HCT116 (cell line): ENCODE measurements at regions not wholly inside any gene's neighbourhood (a gene's known extent, or its start where the extent isn't known, plus 50 kb on each side); places are given as distances from the start of the nearest gene placed in this dataset.

Experiments used
- ATAC-seq: fragments of 200-7000 bp; cut with Tn5 transposase; 2 replicates; pipeline ENCODE4 v1.9.1; 2020; ENCODE audit warnings: mild to moderate bottlenecking, moderate library complexity
- BruUV-seq: library from RNA; stranded (reverse); fragments of 400-500 nt; replicated peaks from 2 replicates; lab custom pipeline; 2021; lab: Mats Ljungman, UMichigan
- CTCF ChIA-PET: fragments of 300-600 bp; sonication (Branson Sonifier 250); formaldehyde crosslinking; loops from one replicate; lab custom pipeline; 2021; ENCODE audit warnings: antibody characterized with exemption; lab: Charles Lee
- POLR2A ChIA-PET: fragments of 300-600, 350-600 bp; sonication (Branson Sonifier 250); formaldehyde crosslinking; loops from one replicate; lab custom pipeline; 2021; ENCODE audit warnings: antibody characterized with exemption; lab: Charles Lee
- RAD21 ChIA-PET, 2 experiments: fragments of 300-600 bp; sonication (Branson Sonifier 250); formaldehyde crosslinking; loops; one replicate each; lab custom pipeline; 2023; ENCODE audit warnings: low total read pairs in 2 of 2; ENCODE audit not compliant: uncharacterized antibody in 2 of 2, unreplicated experiment in 2 of 2, low non-redundant PET in 1 of 2; lab: Charles Lee
- DNase-seq: peaks from one replicate; pipeline ENCODE4 v3.0.0-alpha.2; 2010; ENCODE audit warnings: low read depth, low spot score
- H2AFZ ChIP-seq: fragments of 200-600 bp; shearing (Covaris generic), sonication (generic); 2 replicates; pipeline ENCODE4 v1.6.1; 2017; ENCODE audit warnings: low read depth, mixed run types, mixed read lengths, antibody characterized with exemption, low read length; ENCODE audit not compliant: poor library complexity, severe bottlenecking
- H3K27ac ChIP-seq: 2 replicates; pipeline ENCODE4 v1.5.1; 2012; ENCODE audit warnings: low read depth, low read length
- H3K27me3 ChIP-seq: fragments of 200-600 bp; sonication (generic); 2 replicates; pipeline ENCODE4 v1.6.1; 2016; ENCODE audit warnings: mixed run types, low read length, mixed read lengths; ENCODE audit not compliant: insufficient read depth
- H3K36me3 ChIP-seq, 2 experiments: fragments of 200-500 bp in 1 of 2; fragments of 200-600 bp in 1 of 2; sonication (Bioruptor generic) in 1 of 2; sonication (generic) in 1 of 2; 2 replicates each; pipeline versions ENCODE4 v1.5.1 to v1.6.1; 2014 to 2016; ENCODE audit warnings: low read length in 2 of 2, inconsistent platforms in 1 of 2, mixed read lengths in 1 of 2, mixed run types in 1 of 2; ENCODE audit not compliant: insufficient read depth in 2 of 2, control insufficient read depth in 1 of 2
- H3K4me1 ChIP-seq, 2 experiments: fragments of 200-600 bp in 1 of 2; sonication (generic) in 1 of 2; 2 replicates each; pipeline versions ENCODE4 v1.5.1 to v1.6.1; 2012 to 2017; ENCODE audit warnings: low read length in 2 of 2, inconsistent platforms in 1 of 2, mild to moderate bottlenecking in 1 of 2, mixed read lengths in 1 of 2, mixed run types in 1 of 2, moderate library complexity in 1 of 2; ENCODE audit not compliant: insufficient read depth in 2 of 2, control insufficient read depth in 1 of 2
- H3K4me2 ChIP-seq: fragments of 200-600 bp; sonication (generic); 2 replicates; pipeline ENCODE4 v1.6.1; 2017; ENCODE audit warnings: mixed run types, low read length, mixed read lengths
- H3K4me3 ChIP-seq, 2 experiments: fragments of 200-600 bp in 1 of 2; sonication (generic) in 1 of 2; replicated peaks in 1 of 2; 2 replicates each; pipeline ENCODE4 v1.5.1; 2011 to 2016; ENCODE audit warnings: low read length in 2 of 2, control low read depth in 1 of 2, low read depth in 1 of 2, mild to moderate bottlenecking in 1 of 2, mixed read lengths in 1 of 2, mixed run types in 1 of 2
- H3K79me2 ChIP-seq: fragments of 200-600 bp; sonication (generic); 2 replicates; pipeline ENCODE4 v1.6.1; 2017; ENCODE audit warnings: mild to moderate bottlenecking, mixed run types, low read length, moderate library complexity, mixed read lengths; ENCODE audit not compliant: insufficient read depth
- H3K9ac ChIP-seq: fragments of 200-600 bp; sonication (generic); 2 replicates; pipeline ENCODE4 v1.6.1; 2016; ENCODE audit warnings: low read length, mixed read lengths
- H3K9me2 ChIP-seq: fragments of 200-600 bp; sonication (generic), shearing (Covaris generic); 2 replicates; pipeline ENCODE4 v1.6.1; 2017; ENCODE audit warnings: mixed run types, mild to moderate bottlenecking, moderate library complexity; ENCODE audit not compliant: insufficient read depth
- H3K9me3 ChIP-seq, 2 experiments: fragments of 200-500 bp in 1 of 2; fragments of 200-600 bp in 1 of 2; sonication (Bioruptor generic) in 1 of 2; sonication (generic) in 1 of 2; 2 replicates each; pipeline ENCODE4 v1.6.1; 2014 to 2017; ENCODE audit warnings: low read length in 2 of 2, mixed read lengths in 2 of 2, inconsistent platforms in 1 of 2, low read depth in 1 of 2, mild to moderate bottlenecking in 1 of 2, mixed run types in 1 of 2, moderate library complexity in 1 of 2; ENCODE audit not compliant: control insufficient read depth in 1 of 2, insufficient read depth in 1 of 2
- H4K20me1 ChIP-seq: fragments of 200-600 bp; sonication (generic), shearing (Covaris generic); 2 replicates; pipeline ENCODE4 v1.6.1; 2017; ENCODE audit warnings: mixed run types, mild to moderate bottlenecking, moderate library complexity; ENCODE audit not compliant: insufficient read depth
- CBX3 ChIP-seq: IDR thresholded peaks from 2 replicates; pipeline ENCODE4 v1.6.1; 2012; ENCODE audit warnings: low read depth
- CEBPB ChIP-seq: IDR thresholded peaks from 2 replicates; pipeline ENCODE4 v1.6.1; 2012; ENCODE audit warnings: low read depth
- EGR1 ChIP-seq: IDR thresholded peaks from 2 replicates; pipeline ENCODE4 v1.6.1; 2012; ENCODE audit warnings: low read depth
- ELF1 ChIP-seq: IDR thresholded peaks from 2 replicates; pipeline ENCODE4 v1.6.1; 2012; ENCODE audit warnings: low read depth, borderline replicate concordance
- EZH2 ChIP-seq: fragments of 200-600 bp; sonication (generic); IDR thresholded peaks from 2 replicates; pipeline ENCODE4 v1.6.1; 2017; ENCODE audit warnings: antibody characterized with exemption, mixed run types
- FOSL1 ChIP-seq: IDR thresholded peaks from 2 replicates; pipeline ENCODE4 v1.6.1; 2012; ENCODE audit warnings: low read depth
- JUND ChIP-seq: IDR thresholded peaks from 2 replicates; pipeline ENCODE4 v1.6.1; 2012
- POLR2AphosphoS5 ChIP-seq: IDR thresholded peaks from 2 replicates; pipeline ENCODE4 v1.6.1; 2011; ENCODE audit warnings: mild to moderate bottlenecking, low read depth, low read length, moderate library complexity
- RAD21 ChIP-seq: IDR thresholded peaks from 2 replicates; pipeline ENCODE4 v1.6.1; 2012; ENCODE audit warnings: low read depth, mild to moderate bottlenecking
- SIN3A ChIP-seq: IDR thresholded peaks from 2 replicates; pipeline ENCODE4 v1.6.1; 2012; ENCODE audit warnings: low read depth
- SRF ChIP-seq: IDR thresholded peaks from 2 replicates; pipeline ENCODE4 v1.6.1; 2012; ENCODE audit warnings: low read depth
- TCF7L2 ChIP-seq: IDR thresholded peaks from 2 replicates; pipeline ENCODE4 v1.7.0; 2011; ENCODE audit warnings: borderline replicate concordance, inconsistent platforms; ENCODE audit not compliant: insufficient read depth, insufficient read length; ENCODE audit errors: extremely low read depth
- YY1 ChIP-seq: IDR thresholded peaks from 2 replicates; pipeline ENCODE4 v1.6.1; 2011; ENCODE audit warnings: low read length, low read depth, moderate library complexity, mild to moderate bottlenecking; ENCODE audit not compliant: insufficient replicate concordance; ENCODE audit errors: extremely low read depth
- ZFX ChIP-seq: fragments of 450-650 bp; IDR thresholded peaks from 2 replicates; pipeline ENCODE4 v1.6.1; 2017
- ZNF274 ChIP-seq: fragments of 200-500 bp; sonication (Bioruptor generic); IDR thresholded peaks from 2 replicates; pipeline ENCODE4 v1.6.1; 2014; ENCODE audit warnings: mild to moderate bottlenecking, low read depth, low read length, inconsistent platforms
- intact Hi-C: fragments of 100-400 bp; cut with micrococcal nuclease; formaldehyde crosslinking; loops from 2 replicates; pipeline ENCODE4 v1.10.0; 2022
- TF ChIP-seq, protein P1 (sequence below), 3 experiments: fragments of 200-600 bp in 1 of 3; sonication (generic) in 1 of 3; IDR thresholded peaks in 2 of 3; conservative IDR thresholded peaks in 1 of 3; 2 replicates each; pipeline ENCODE4 v1.5.1; 2012 to 2017; ENCODE audit warnings: low read depth in 2 of 3, low read length in 2 of 3, antibody characterized with exemption in 1 of 3, borderline replicate concordance in 1 of 3, control low read depth in 1 of 3, mild to moderate bottlenecking in 1 of 3, mixed read lengths in 1 of 3, mixed run types in 1 of 3, moderate library complexity in 1 of 3; ENCODE audit not compliant: insufficient read depth in 1 of 3
- TF ChIP-seq, protein P2 (sequence below): IDR thresholded peaks from 2 replicates; pipeline ENCODE4 v1.6.1; 2011; ENCODE audit warnings: mild to moderate bottlenecking, low read length, moderate library complexity; ENCODE audit not compliant: insufficient replicate concordance; ENCODE audit errors: extremely low read depth

DNA sequence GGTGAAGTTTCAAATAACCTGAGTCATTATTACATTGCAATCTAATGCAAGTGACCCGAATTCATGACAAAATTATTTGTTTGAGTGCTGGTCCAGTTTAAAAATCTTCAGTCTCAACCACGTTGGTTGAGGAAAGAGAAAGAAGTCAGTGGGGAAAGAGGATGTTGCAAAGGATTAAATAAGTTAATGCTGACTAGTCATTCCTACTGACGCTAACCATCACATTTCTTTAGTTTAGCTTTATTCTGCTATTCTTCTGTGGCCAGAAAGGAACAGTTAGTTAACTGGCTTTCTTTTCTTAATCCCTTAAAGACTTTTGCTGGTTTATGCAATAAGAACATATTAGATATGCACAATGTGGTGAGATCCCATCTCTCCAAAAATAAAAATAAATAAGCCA is 143.8 kb upstream of the FAM83B start:
- DNase-seq = no peak
- H3K79me2 ChIP-seq = no peaks in the 10 kb centered on the region
- H3K9me2 ChIP-seq = no peaks in the 10 kb centered on the region
- H3K27ac ChIP-seq = no peak overlapping the region
- H3K36me3 ChIP-seq = no peaks in the 10 kb centered on the region
- ChIA-PET RAD21 (no interaction called here), CTCF (interaction anchor here (1.9 kb wide), 1 partner anchor 15 kb away, joined by 4 read pairs; no protein-coding TSS in a partner anchor), POLR2A (no interaction called here)
- H3K4me2 ChIP-seq = no peak overlapping the region
- no peak for ATAC-seq
- intact Hi-C loops = no loop called here
- no peaks in the 10 kb centered on the region for H3K9me3 ChIP-seq
- no peaks in the 10 kb centered on the region for H3K4me1 ChIP-seq
- H4K20me1 ChIP-seq = no peaks in the 10 kb centered on the region
- no TSS peak for BruUV-seq
- no peaks in the 10 kb centered on the region for H3K27me3 ChIP-seq
- H3K4me3 ChIP-seq = no peak overlapping the region
- TF ChIP-seq ZFX (no peak), ELF1 (no peak)
- H2AFZ ChIP-seq = no peak overlapping the region
- no peak overlapping the region for H3K9ac ChIP-seq

DNA sequence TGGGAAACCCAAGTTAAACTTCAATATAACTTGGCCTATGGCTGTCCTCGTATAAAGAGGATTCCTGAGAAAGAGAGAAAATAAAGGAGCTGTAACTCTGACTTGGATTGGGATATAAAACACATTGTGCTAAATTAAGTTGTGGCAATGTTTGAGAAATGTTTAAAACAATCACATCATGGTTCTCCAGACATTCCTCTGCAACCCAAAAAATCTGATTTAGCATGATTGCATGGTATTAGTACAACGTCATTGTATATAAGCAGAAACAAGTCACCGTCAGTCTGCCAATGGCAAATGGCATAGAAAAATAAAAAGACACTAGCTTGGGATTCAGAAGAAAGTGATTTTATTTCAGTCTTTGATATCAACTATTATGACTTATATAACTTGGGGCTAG is 140.2 kb upstream of the FAM83B start:
- ChIA-PET RAD21 (no interaction called here), POLR2A (no interaction called here), CTCF (interaction anchor here (6.2 kb wide), 1 partner anchor 12 kb away, joined by 35 read pairs; no protein-coding TSS in a partner anchor)
- Histone ChIP-seq H3K79me2 (no peaks in the 10 kb centered on the region), H3K9ac (no peak overlapping the region), H3K9me2 (no peaks in the 10 kb centered on the region), H4K20me1 (no peaks in the 10 kb centered on the region), H2AFZ (no peak overlapping the region), H3K4me2 (no peak overlapping the region), H3K4me3 (no peak overlapping the region), H3K27me3 (no peaks in the 10 kb centered on the region), H3K4me1 (no peaks in the 10 kb centered on the region), H3K9me3 (no peaks in the 10 kb centered on the region), H3K36me3 (no peaks in the 10 kb centered on the region), H3K27ac (no peak overlapping the region)
- DNase-seq (no peak), ATAC-seq (no peak)
- intact Hi-C loops = no loop called here
- TF ChIP-seq EZH2 (no peak), POLR2AphosphoS5 (no peak), ZFX (no peak), CEBPB (no peak), TCF7L2 (no peak), SRF (no peak), JUND (no peak), YY1 (no peak), EGR1 (no peak), RAD21 (no peak), ELF1 (no peak), CBX3 (no peak), SIN3A (no peak), FOSL1 (no peak), ZNF274 (no peak)
- TF ChIP-seq, protein P1, sequence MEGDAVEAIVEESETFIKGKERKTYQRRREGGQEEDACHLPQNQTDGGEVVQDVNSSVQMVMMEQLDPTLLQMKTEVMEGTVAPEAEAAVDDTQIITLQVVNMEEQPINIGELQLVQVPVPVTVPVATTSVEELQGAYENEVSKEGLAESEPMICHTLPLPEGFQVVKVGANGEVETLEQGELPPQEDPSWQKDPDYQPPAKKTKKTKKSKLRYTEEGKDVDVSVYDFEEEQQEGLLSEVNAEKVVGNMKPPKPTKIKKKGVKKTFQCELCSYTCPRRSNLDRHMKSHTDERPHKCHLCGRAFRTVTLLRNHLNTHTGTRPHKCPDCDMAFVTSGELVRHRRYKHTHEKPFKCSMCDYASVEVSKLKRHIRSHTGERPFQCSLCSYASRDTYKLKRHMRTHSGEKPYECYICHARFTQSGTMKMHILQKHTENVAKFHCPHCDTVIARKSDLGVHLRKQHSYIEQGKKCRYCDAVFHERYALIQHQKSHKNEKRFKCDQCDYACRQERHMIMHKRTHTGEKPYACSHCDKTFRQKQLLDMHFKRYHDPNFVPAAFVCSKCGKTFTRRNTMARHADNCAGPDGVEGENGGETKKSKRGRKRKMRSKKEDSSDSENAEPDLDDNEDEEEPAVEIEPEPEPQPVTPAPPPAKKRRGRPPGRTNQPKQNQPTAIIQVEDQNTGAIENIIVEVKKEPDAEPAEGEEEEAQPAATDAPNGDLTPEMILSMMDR (IDR thresholded peaks at IDR 0.05 in 2 of 3, conservative IDR thresholded peaks at IDR 0.05 in 1 of 3; ENCODE audit: borderline replicate concordance in 1 of 3, insufficient read depth in 1 of 3, low read depth in 2 of 3, low read length in 2 of 3) = no peak
- TF ChIP-seq, protein P2, sequence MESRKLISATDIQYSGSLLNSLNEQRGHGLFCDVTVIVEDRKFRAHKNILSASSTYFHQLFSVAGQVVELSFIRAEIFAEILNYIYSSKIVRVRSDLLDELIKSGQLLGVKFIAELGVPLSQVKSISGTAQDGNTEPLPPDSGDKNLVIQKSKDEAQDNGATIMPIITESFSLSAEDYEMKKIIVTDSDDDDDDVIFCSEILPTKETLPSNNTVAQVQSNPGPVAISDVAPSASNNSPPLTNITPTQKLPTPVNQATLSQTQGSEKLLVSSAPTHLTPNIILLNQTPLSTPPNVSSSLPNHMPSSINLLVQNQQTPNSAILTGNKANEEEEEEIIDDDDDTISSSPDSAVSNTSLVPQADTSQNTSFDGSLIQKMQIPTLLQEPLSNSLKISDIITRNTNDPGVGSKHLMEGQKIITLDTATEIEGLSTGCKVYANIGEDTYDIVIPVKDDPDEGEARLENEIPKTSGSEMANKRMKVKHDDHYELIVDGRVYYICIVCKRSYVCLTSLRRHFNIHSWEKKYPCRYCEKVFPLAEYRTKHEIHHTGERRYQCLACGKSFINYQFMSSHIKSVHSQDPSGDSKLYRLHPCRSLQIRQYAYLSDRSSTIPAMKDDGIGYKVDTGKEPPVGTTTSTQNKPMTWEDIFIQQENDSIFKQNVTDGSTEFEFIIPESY = no peak
- no TSS peak for BruUV-seq
